H1 (cell line): ENCODE measurements at regions not wholly inside any gene's neighbourhood (a gene's known extent, or its start where the extent isn't known, plus 50 kb on each side); places are given as distances from the start of the nearest gene placed in this dataset.

Experiments
- CTCF ChIA-PET: fragments of 300-600 bp; sonication (Branson Sonifier 250); formaldehyde crosslinking; loops from one replicate; lab custom pipeline; 2021; ENCODE audit not compliant: partially characterized antibody; lab: Charles Lee
- POLR2A ChIA-PET: fragments of 300-600 bp; sonication (Branson Sonifier 250); formaldehyde crosslinking; loops from one replicate; lab custom pipeline; 2021; ENCODE audit warnings: inconsistent platforms; ENCODE audit not compliant: partially characterized antibody; lab: Charles Lee
- DNase-seq, 2 experiments: peaks; one replicate each; pipeline versions ENCODE4 v3.0.0 to v3.0.0-alpha.2; 2010 to 2022; ENCODE audit warnings: low spot score in 2 of 2, low read depth in 1 of 2, mixed read lengths in 1 of 2
- FAIRE-seq: peaks from 2 replicates; lab custom pipeline; 2011; peaks lifted over from hg19 to GRCh38; lab: Jason Lieb, UNC
- H2AFZ ChIP-seq: 2 replicates; pipeline ENCODE4 v1.8.1; 2012; ENCODE audit warnings: low read length, inconsistent platforms
- H2AK5ac ChIP-seq: 2 replicates; pipeline ENCODE4 v1.6.1; 2013; ENCODE audit warnings: low read depth, low read length
- H2BK120ac ChIP-seq: replicated peaks from 2 replicates; pipeline ENCODE3; 2013; ENCODE audit warnings: low read depth, low read length, inconsistent platforms
- H2BK12ac ChIP-seq: 2 replicates; pipeline ENCODE4 v1.6.1; 2013; ENCODE audit warnings: low read depth, low read length
- H2BK15ac ChIP-seq: 2 replicates; pipeline ENCODE4 v1.6.1; 2013; ENCODE audit warnings: low read length
- H2BK20ac ChIP-seq: 2 replicates; pipeline ENCODE4 v1.6.1; 2013; ENCODE audit warnings: low read length
- H2BK5ac ChIP-seq: 2 replicates; pipeline ENCODE4 v1.6.1; 2013; ENCODE audit warnings: low read depth, low read length
- H3K14ac ChIP-seq: 2 replicates; pipeline ENCODE4 v1.6.1; 2013; ENCODE audit warnings: inconsistent platforms; ENCODE audit not compliant: insufficient read length
- H3K18ac ChIP-seq: 2 replicates; pipeline ENCODE4 v1.6.1; 2013; ENCODE audit warnings: low read length; ENCODE audit errors: extremely low read depth
- H3K23ac ChIP-seq: 2 replicates; pipeline ENCODE4 v1.6.1; 2013; ENCODE audit warnings: inconsistent platforms; ENCODE audit not compliant: insufficient read length
- H3K23me2 ChIP-seq: 2 replicates; pipeline ENCODE4 v1.6.1; 2013; ENCODE audit warnings: low read depth, low read length
- H3K27ac ChIP-seq: 2 replicates; pipeline ENCODE4 v1.6.1; 2011; ENCODE audit warnings: low read depth, low read length, inconsistent platforms
- H3K27me3 ChIP-seq, 4 experiments: replicated peaks in 1 of 4; 1 replicate in 1 of 4; 2 replicates in 3 of 4; pipeline versions ENCODE4 v1.6.1 to v1.8.1; 2011 to 2013; ENCODE audit warnings: low read length in 3 of 4, mild to moderate bottlenecking in 3 of 4, inconsistent platforms in 2 of 4, mixed read lengths in 2 of 4, moderate library complexity in 1 of 4; ENCODE audit not compliant: control insufficient read depth in 3 of 4, insufficient read depth in 3 of 4; ENCODE audit errors: extremely low read depth in 1 of 4
- H3K36me3 ChIP-seq, 4 experiments: 2 replicates each; pipeline versions ENCODE4 v1.6.1 to v1.8.1; 2011 to 2013; ENCODE audit warnings: mild to moderate bottlenecking in 4 of 4, low read length in 3 of 4, moderate library complexity in 2 of 4, control low read depth in 1 of 4, inconsistent platforms in 1 of 4; ENCODE audit not compliant: insufficient read depth in 4 of 4, control insufficient read depth in 2 of 4
- H3K4ac ChIP-seq: replicated peaks from 2 replicates; pipeline ENCODE3; 2013; ENCODE audit warnings: low read length, low read depth, mixed read lengths, inconsistent platforms; ENCODE audit not compliant: insufficient read length
- H3K4me1 ChIP-seq, 4 experiments: replicated peaks in 1 of 4; 1 replicate in 1 of 4; 2 replicates in 3 of 4; pipeline versions ENCODE4 v1.6.1 to v1.8.1; 2011 to 2013; ENCODE audit warnings: low read length in 3 of 4, inconsistent platforms in 2 of 4, mixed read lengths in 1 of 4; ENCODE audit not compliant: insufficient read depth in 4 of 4, control insufficient read depth in 3 of 4
- H3K4me2 ChIP-seq, 2 experiments: 2 replicates each; pipeline versions ENCODE4 v1.6.1 to v1.8.1; 2011 to 2013; ENCODE audit warnings: low read depth in 2 of 2, low read length in 2 of 2, control low read depth in 1 of 2, inconsistent platforms in 1 of 2, mild to moderate bottlenecking in 1 of 2; ENCODE audit not compliant: insufficient read depth in 1 of 2
- H3K4me3 ChIP-seq, 4 experiments: fragments of 200-600, 300-600 bp in 1 of 4; sonication (generic), shearing (Covaris generic), sonication (Bioruptor Twin) in 1 of 4; 2 replicates each; pipeline versions ENCODE4 v1.5.1 to v1.8.1; 2011 to 2016; ENCODE audit warnings: low read length in 4 of 4, low read depth in 3 of 4, control low read depth in 2 of 4, inconsistent platforms in 2 of 4, mild to moderate bottlenecking in 2 of 4, mixed read lengths in 1 of 4, moderate library complexity in 1 of 4; ENCODE audit not compliant: insufficient read depth in 2 of 4; ENCODE audit errors: extremely low read depth in 1 of 4
- H3K56ac ChIP-seq: replicated peaks from 2 replicates; pipeline ENCODE3; 2013; ENCODE audit warnings: low read depth, mild to moderate bottlenecking, mixed read lengths, low read length, inconsistent platforms; ENCODE audit not compliant: insufficient read length
- H3K79me1 ChIP-seq: 2 replicates; pipeline ENCODE4 v1.6.1; 2013; ENCODE audit warnings: low read depth, low read length, control low read depth
- H3K79me2 ChIP-seq, 2 experiments: 2 replicates each; pipeline versions ENCODE4 v1.6.1 to v1.8.1; 2012 to 2013; ENCODE audit warnings: low read length in 2 of 2, mild to moderate bottlenecking in 2 of 2, inconsistent platforms in 1 of 2; ENCODE audit not compliant: insufficient read depth in 2 of 2, control insufficient read depth in 1 of 2
- H3K9ac ChIP-seq, 4 experiments: replicated peaks in 1 of 4; 1 replicate in 1 of 4; 2 replicates in 3 of 4; pipeline versions ENCODE4 v1.6.1 to v1.8.1; 2011 to 2013; ENCODE audit warnings: low read depth in 3 of 4, low read length in 3 of 4, control low read depth in 2 of 4, mild to moderate bottlenecking in 2 of 4, moderate library complexity in 2 of 4, inconsistent platforms in 1 of 4; ENCODE audit errors: extremely low read depth in 1 of 4
- H3K9me3 ChIP-seq, 2 experiments: 2 replicates each; pipeline versions ENCODE4 v1.6.1 to v1.8.1; 2012 to 2013; ENCODE audit warnings: mild to moderate bottlenecking in 2 of 2, moderate library complexity in 2 of 2, control low read depth in 1 of 2, inconsistent platforms in 1 of 2, low read depth in 1 of 2, low read length in 1 of 2, mixed read lengths in 1 of 2; ENCODE audit not compliant: insufficient read depth in 2 of 2
- H4K20me1 ChIP-seq, 2 experiments: replicated peaks in 1 of 2; 2 replicates each; pipeline versions ENCODE3 to v1.8.1; 2011 to 2013; ENCODE audit warnings: inconsistent platforms in 2 of 2, low read length in 2 of 2, mild to moderate bottlenecking in 1 of 2; ENCODE audit not compliant: insufficient read depth in 2 of 2, control insufficient read depth in 1 of 2
- H4K5ac ChIP-seq: 2 replicates; pipeline ENCODE4 v1.6.1; 2013; ENCODE audit warnings: low read length, low read depth, mixed read lengths, inconsistent platforms; ENCODE audit not compliant: insufficient read length
- H4K8ac ChIP-seq: 2 replicates; pipeline ENCODE4 v1.8.0; 2013; ENCODE audit warnings: mild to moderate bottlenecking, moderate library complexity, low read length, inconsistent platforms; ENCODE audit not compliant: insufficient read depth; ENCODE audit errors: extremely low read depth
- H4K91ac ChIP-seq: replicated peaks from 2 replicates; pipeline ENCODE3; 2013; ENCODE audit warnings: low read length, mixed read lengths, inconsistent platforms; ENCODE audit not compliant: insufficient read length
- WGBS, 2 experiments: shearing (Covaris generic) in 1 of 2; methylation state at CpG; one replicate each; pipeline versions ENCODE4 v1.1.6 to v1.1.7; 2013 to 2015; ENCODE audit warnings: low lambda C conversion rate in 2 of 2, mixed read lengths in 2 of 2, inconsistent platforms in 1 of 2, low coverage in 1 of 2, missing lambda C conversion rate in 1 of 2; ENCODE audit not compliant: insufficient replicate concordance in 2 of 2, insufficient coverage in 1 of 2, insufficient read length in 1 of 2; ENCODE audit errors: extremely low coverage in 1 of 2, missing lambda C conversion rate in 1 of 2; 5-methylcytosine and 5-hydroxymethylcytosine counted together
- TF ChIP-seq, protein P1 (sequence below): IDR thresholded peaks from 2 replicates; pipeline ENCODE4 v1.6.1; 2012; ENCODE audit warnings: low read length, inconsistent platforms

DNA sequence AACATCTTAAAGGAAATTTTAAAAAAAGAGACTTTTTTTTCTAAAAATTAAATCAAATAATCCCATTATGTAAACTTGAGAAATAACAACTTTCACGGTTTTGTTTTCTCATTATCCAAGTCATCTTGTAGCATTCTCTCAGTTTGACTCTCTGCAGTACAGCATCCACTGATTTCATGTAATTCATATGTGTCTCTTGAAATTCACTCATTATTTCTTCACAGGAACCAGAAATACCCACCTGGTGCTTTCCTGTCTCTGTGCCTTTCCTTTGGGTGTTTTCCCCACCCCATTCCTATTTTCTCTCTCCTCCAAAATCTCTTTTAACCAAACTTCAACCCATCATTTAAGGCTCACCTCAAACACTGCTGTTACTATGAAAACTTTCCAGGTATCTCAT lies 116.1 kb upstream of the STK17B start:
- no peaks in the 10 kb centered on the region; a peak in 1 of 4 replicates for H3K9me3 ChIP-seq
- no peaks in the 10 kb centered on the region for H3K79me1 ChIP-seq
- WGBS, 2 experiments: 88% methylated on average over 1 of the region's 1 CpG; no CpG with 5 or more reads in 1 of the 2 experiments
- no peak overlapping the region for H3K9ac ChIP-seq
- H3K56ac ChIP-seq: no peak overlapping the region
- H2BK120ac ChIP-seq: no peak overlapping the region
- H3K23me2 ChIP-seq: no peaks in the 10 kb centered on the region
- no peak overlapping the region for H2BK15ac ChIP-seq
- H3K36me3 ChIP-seq: no peaks in the 10 kb centered on the region
- H3K4ac ChIP-seq: no peak overlapping the region
- no peak overlapping the region for H2AFZ ChIP-seq
- no peak for DNase-seq
- H2BK5ac ChIP-seq: no peak overlapping the region
- H3K18ac ChIP-seq: no peak overlapping the region
- H4K5ac ChIP-seq: no peak overlapping the region
- no peak overlapping the region for H3K4me2 ChIP-seq
- CTCF ChIA-PET: no interaction called here
- no peaks in the 10 kb centered on the region for H3K4me1 ChIP-seq
- H4K91ac ChIP-seq: no peak overlapping the region
- H2BK12ac ChIP-seq: no peak overlapping the region
- no peaks in the 10 kb centered on the region for H3K79me2 ChIP-seq
- H4K8ac ChIP-seq: no peak overlapping the region
- no peaks in the 10 kb centered on the region for H4K20me1 ChIP-seq
- POLR2A ChIA-PET: no interaction called here
- H3K27me3 ChIP-seq: no peaks in the 10 kb centered on the region
- FAIRE-seq: no peak
- H3K27ac ChIP-seq: no peak overlapping the region
- H3K4me3 ChIP-seq: no peak overlapping the region
- H2BK20ac ChIP-seq: no peak overlapping the region
- no peak overlapping the region for H2AK5ac ChIP-seq
- TF ChIP-seq, protein P1, sequence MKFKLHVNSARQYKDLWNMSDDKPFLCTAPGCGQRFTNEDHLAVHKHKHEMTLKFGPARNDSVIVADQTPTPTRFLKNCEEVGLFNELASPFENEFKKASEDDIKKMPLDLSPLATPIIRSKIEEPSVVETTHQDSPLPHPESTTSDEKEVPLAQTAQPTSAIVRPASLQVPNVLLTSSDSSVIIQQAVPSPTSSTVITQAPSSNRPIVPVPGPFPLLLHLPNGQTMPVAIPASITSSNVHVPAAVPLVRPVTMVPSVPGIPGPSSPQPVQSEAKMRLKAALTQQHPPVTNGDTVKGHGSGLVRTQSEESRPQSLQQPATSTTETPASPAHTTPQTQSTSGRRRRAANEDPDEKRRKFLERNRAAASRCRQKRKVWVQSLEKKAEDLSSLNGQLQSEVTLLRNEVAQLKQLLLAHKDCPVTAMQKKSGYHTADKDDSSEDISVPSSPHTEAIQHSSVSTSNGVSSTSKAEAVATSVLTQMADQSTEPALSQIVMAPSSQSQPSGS: no peak
- no peak overlapping the region for H3K14ac ChIP-seq
- H3K23ac ChIP-seq: no peak overlapping the region
